Vagina (tissue), 2 donors: ENCODE measurements at regions not wholly inside any gene's neighbourhood (a gene's known extent, or its start where the extent isn't known, plus 50 kb on each side); places are given as distances from the start of the nearest gene placed in this dataset.

Source experiments
- DNase-seq, 2 donors: peaks; one replicate each; pipeline ENCODE4 v3.0.0-alpha.2; 2017; ENCODE audit errors: extremely low spot score in 2 of 2
- H3K27ac ChIP-seq: fragments of 200-600 bp; sonication (generic); one replicate; pipeline ENCODE4 v1.5.1; 2019
- H3K27me3 ChIP-seq: fragments of 200-600 bp; sonication (generic); one replicate; pipeline ENCODE4 v1.5.1; 2019
- H3K36me3 ChIP-seq, 2 donors: fragments of 200-600 bp; sonication (generic); one replicate each; pipeline ENCODE4 v1.5.1; 2017 to 2019
- H3K4me1 ChIP-seq: fragments of 200-600 bp; sonication (generic); one replicate; pipeline ENCODE4 v1.5.1; 2019
- H3K4me3 ChIP-seq, 2 donors: fragments of 200-600 bp; sonication (generic); 1 replicate in 1 of 2; 2 replicates in 1 of 2; pipeline ENCODE4 v1.5.1; 2016 to 2019
- H3K9me3 ChIP-seq: fragments of 200-600 bp; sonication (generic); one replicate; pipeline ENCODE4 v1.5.1; 2019
- POLR2A ChIP-seq, 2 donors: fragments of 450-650 bp; IDR thresholded peaks; one replicate each; pipeline ENCODE4 v1.6.1; 2017; ENCODE audit warnings: antibody characterized with exemption in 2 of 2, mild to moderate bottlenecking in 2 of 2, moderate library complexity in 2 of 2
- POLR2AphosphoS5 ChIP-seq, 2 donors: sonication (generic); formaldehyde crosslinking; IDR thresholded peaks; one replicate each; pipeline ENCODE4 v1.9.0; 2017; ENCODE audit warnings: antibody characterized with exemption in 2 of 2, mild to moderate bottlenecking in 2 of 2, low read depth in 1 of 2; ENCODE audit not compliant: insufficient read depth in 1 of 2
- intact Hi-C: fragments of 100-400 bp; cut with DNase I; formaldehyde crosslinking; loops from one replicate; pipeline ENCODE4 v1.15.1; 2023
- TF ChIP-seq, protein P1 (sequence below), 3 experiments: fragments of 450-650 bp in 2 of 3; fragments of 200-600 bp in 1 of 3; sonication (generic) in 1 of 3; IDR thresholded peaks; one replicate each; pipeline ENCODE4 v1.5.1; 2017 to 2019; ENCODE audit warnings: antibody characterized with exemption in 3 of 3, mild to moderate bottlenecking in 2 of 3, moderate library complexity in 2 of 3

DNA sequence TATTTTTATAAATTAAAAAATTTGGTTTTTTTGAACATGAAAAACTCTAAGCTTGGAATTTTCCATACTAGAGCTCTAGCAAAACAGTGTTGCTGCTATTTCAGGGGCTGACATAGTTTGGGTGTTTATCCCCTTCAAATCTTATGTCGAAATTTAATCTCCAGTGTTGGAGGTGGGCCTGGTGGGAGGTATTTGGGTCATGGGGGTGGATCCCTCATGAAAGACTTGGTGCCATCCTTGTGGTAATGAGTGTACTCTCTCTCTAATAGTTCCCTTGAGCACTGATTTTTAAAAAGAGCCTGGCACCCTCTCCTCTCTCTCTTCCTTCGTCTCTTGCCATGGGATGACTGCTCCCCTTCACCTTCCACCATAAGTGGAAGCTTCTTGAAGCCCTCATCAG is 244.6 kb upstream of the UBE2E3 start:
- Histone ChIP-seq H3K9me3 (no peaks in the 10 kb centered on the region), H3K4me1 (no peaks in the 10 kb centered on the region), H3K27ac (no peak overlapping the region), H3K36me3 (no peaks in the 10 kb centered on the region), H3K4me3 (no peak overlapping the region), H3K27me3 (no peaks in the 10 kb centered on the region)
- no peak for DNase-seq
- no peak for TF ChIP-seq POLR2A (IDR thresholded peaks at IDR 0.05)
- intact Hi-C loops: no loop called here

DNA sequence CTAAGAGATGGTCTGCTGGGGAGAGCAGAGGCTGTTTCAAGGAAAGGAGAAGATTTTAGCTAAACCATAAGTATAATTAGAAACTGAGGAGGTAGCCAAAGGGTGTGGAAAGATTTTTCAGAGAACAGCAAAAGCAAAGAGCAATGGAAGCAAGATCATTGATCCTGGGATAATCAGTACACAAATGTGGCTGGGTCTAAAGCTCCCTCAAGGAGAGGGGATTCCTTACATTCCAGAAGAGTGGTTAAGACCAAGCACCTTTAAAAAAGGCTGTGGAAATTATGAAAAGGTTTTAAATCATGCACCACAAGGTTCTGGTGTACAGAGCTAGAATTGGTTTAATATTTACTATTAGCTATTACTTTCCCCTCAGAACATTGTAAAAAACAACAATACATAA is 246.0 kb upstream of the UBE2E3 start:
- TF ChIP-seq POLR2AphosphoS5 (IDR thresholded peaks at IDR 0.05; ENCODE audit: insufficient read depth in 1 of 2, low read depth in 1 of 2) (no peak), POLR2A (IDR thresholded peaks at IDR 0.05) (no peak)
- TF ChIP-seq, protein P1, sequence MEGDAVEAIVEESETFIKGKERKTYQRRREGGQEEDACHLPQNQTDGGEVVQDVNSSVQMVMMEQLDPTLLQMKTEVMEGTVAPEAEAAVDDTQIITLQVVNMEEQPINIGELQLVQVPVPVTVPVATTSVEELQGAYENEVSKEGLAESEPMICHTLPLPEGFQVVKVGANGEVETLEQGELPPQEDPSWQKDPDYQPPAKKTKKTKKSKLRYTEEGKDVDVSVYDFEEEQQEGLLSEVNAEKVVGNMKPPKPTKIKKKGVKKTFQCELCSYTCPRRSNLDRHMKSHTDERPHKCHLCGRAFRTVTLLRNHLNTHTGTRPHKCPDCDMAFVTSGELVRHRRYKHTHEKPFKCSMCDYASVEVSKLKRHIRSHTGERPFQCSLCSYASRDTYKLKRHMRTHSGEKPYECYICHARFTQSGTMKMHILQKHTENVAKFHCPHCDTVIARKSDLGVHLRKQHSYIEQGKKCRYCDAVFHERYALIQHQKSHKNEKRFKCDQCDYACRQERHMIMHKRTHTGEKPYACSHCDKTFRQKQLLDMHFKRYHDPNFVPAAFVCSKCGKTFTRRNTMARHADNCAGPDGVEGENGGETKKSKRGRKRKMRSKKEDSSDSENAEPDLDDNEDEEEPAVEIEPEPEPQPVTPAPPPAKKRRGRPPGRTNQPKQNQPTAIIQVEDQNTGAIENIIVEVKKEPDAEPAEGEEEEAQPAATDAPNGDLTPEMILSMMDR (IDR thresholded peaks at IDR 0.05): no peak
- H3K27me3 ChIP-seq: no peaks in the 10 kb centered on the region
- no peak for DNase-seq
- H3K9me3 ChIP-seq: no peaks in the 10 kb centered on the region
- intact Hi-C loops: no loop called here
- H3K4me3 ChIP-seq: no peak overlapping the region
- H3K36me3 ChIP-seq: no peaks in the 10 kb centered on the region
- H3K27ac ChIP-seq: no peak overlapping the region
- no peaks in the 10 kb centered on the region for H3K4me1 ChIP-seq

GRCh38 chr2:180733330-180733729 is 247.1 kb upstream of the UBE2E3 start:
- Histone ChIP-seq H3K4me3 (no peak overlapping the region), H3K27ac (no peak overlapping the region), H3K4me1 (no peaks in the 10 kb centered on the region), H3K9me3 (no peaks in the 10 kb centered on the region), H3K27me3 (no peaks in the 10 kb centered on the region), H3K36me3 (no peaks in the 10 kb centered on the region)
- intact Hi-C loops: no loop called here
- TF ChIP-seq, protein P1 (IDR thresholded peaks at IDR 0.05): no peak
- TF ChIP-seq POLR2A (IDR thresholded peaks at IDR 0.05): no peak
- DNase-seq: no peak

- Histone ChIP-seq H3K27me3 (no peaks in the 10 kb centered on the region), H3K36me3 (no peaks in the 10 kb centered on the region), H3K27ac (no peak overlapping the region), H3K4me1 (no peaks in the 10 kb centered on the region), H3K9me3 (no peaks in the 10 kb centered on the region), H3K4me3 (no peak overlapping the region)
- intact Hi-C loops: no loop called here
- no peak for DNase-seq
- TF ChIP-seq, protein P1 (IDR thresholded peaks at IDR 0.05): no peak
- TF ChIP-seq POLR2AphosphoS5 (IDR thresholded peaks at IDR 0.05; ENCODE audit: insufficient read depth in 1 of 2, low read depth in 1 of 2) (no peak), POLR2A (IDR thresholded peaks at IDR 0.05) (no peak)
Observed at GRCh38 chr2:180732337-180732736, 248.1 kb upstream of the UBE2E3 start.

DNA sequence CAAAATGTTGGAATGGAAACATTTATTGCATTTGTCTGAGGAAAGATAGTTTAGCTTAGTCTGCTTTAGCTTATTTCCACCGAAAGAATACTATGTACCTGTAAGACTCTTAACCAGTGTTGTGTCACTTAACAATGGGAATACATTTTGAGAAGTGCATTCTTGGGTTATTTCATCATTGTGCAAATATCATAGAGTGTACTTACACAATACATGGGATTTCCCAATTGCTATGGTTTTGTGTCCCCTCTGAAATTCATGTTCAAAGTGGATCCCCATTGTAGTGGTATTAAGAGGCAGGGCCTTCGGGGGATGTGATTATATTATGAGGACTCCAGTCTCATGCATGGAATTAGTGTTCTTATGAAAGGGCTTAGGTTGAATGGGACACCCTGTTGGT is 249.4 kb upstream of the UBE2E3 start:
- Histone ChIP-seq H3K4me3 (no peak overlapping the region), H3K27me3 (no peaks in the 10 kb centered on the region), H3K27ac (no peak overlapping the region), H3K4me1 (no peaks in the 10 kb centered on the region), H3K9me3 (no peaks in the 10 kb centered on the region), H3K36me3 (no peaks in the 10 kb centered on the region)
- intact Hi-C loops: no loop called here
- no peak for DNase-seq
- TF ChIP-seq POLR2A (IDR thresholded peaks at IDR 0.05) (no peak), POLR2AphosphoS5 (IDR thresholded peaks at IDR 0.05; ENCODE audit: insufficient read depth in 1 of 2, low read depth in 1 of 2) (no peak)
- TF ChIP-seq, protein P1 (IDR thresholded peaks at IDR 0.05): no peak
